Hindlimb muscle (tissue), 1 donor: ENCODE measurements at regions not wholly inside any gene's neighbourhood (a gene's known extent, or its start where the extent isn't known, plus 50 kb on each side); places are given as distances from the start of the nearest gene placed in this dataset.
"Not testable (repeated sequence)": the region's sequence is repeated elsewhere in the genome, so short reads cannot be mapped to it uniquely, and the experiment has no call there.

Experiments
- DNase-seq: peaks from one replicate; pipeline ENCODE4 v3.0.0-alpha.2; 2013

- DNase-seq = peak; percentile 8
These were observed 104.9 kb downstream of the CHIC2 start for GRCh38 chr4:53959343-53960120.

GRCh38 chr4:53956454-53956853 lies 108.0 kb downstream of the CHIC2 start:
- DNase-seq = no peak

- no peak for DNase-seq
These were observed 108.4 kb downstream of the CHIC2 start for GRCh38 chr4:53956053-53956452.

- no peak for DNase-seq
These were observed 113.0 kb downstream of the CHIC2 start for GRCh38 chr4:53951414-53951813.

GRCh38 chr4:53943345-53944085 lies 120.9 kb downstream of the CHIC2 start:
- DNase-seq = no peak

GRCh38 chr4:53942712-53943111 lies 121.7 kb downstream of the CHIC2 start:
- no peak for DNase-seq

GRCh38 chr4:53941331-53941730 lies 123.1 kb downstream of the CHIC2 start:
- DNase-seq = no peak

GRCh38 chr4:53939892-53940291 lies 124.5 kb downstream of the CHIC2 start:
- not testable (repeated sequence) for DNase-seq

- no peak for DNase-seq
These were observed 126.5 kb downstream of the CHIC2 start for GRCh38 chr4:53937918-53938317.

- DNase-seq = no peak
These were observed 127.1 kb downstream of the CHIC2 start for GRCh38 chr4:53937327-53937726.

GRCh38 chr4:53935780-53936179 lies 128.6 kb downstream of the CHIC2 start:
- DNase-seq = no peak

GRCh38 chr4:53932796-53933610 lies 131.4 kb downstream of the CHIC2 start:
- peak; percentile 68 for DNase-seq

- no peak for DNase-seq
These were observed 132.9 kb downstream of the CHIC2 start for GRCh38 chr4:53931461-53931961.

GRCh38 chr4:53929955-53930798 lies 134.2 kb downstream of the CHIC2 start:
- DNase-seq = peak; percentile 84

GRCh38 chr4:53929311-53929710 lies 135.1 kb downstream of the CHIC2 start:
- DNase-seq = no peak

- no peak for DNase-seq
These were observed 135.6 kb downstream of the CHIC2 start for GRCh38 chr4:53928825-53929224.

GRCh38 chr4:53925050-53925605 lies 139.3 kb downstream of the CHIC2 start:
- no peak for DNase-seq

- no peak for DNase-seq
These were observed 139.9 kb downstream of the CHIC2 start for GRCh38 chr4:53924333-53925049.

GRCh38 chr4:53923921-53924320 lies 140.5 kb downstream of the CHIC2 start:
- DNase-seq = no peak

- no peak for DNase-seq
These were observed 142.5 kb downstream of the CHIC2 start for GRCh38 chr4:53921856-53922255.

- no peak for DNase-seq
These were observed 143.5 kb downstream of the CHIC2 start for GRCh38 chr4:53920883-53921282.
